IMR-90 (cell line): ENCODE measurements at regions not wholly inside any gene's neighbourhood (a gene's known extent, or its start where the extent isn't known, plus 50 kb on each side); places are given as distances from the start of the nearest gene placed in this dataset.

ENCODE experiments used
- ATAC-seq: fragments of 200-7000 bp; cut with Tn5 transposase; 2 replicates; pipeline ENCODE4 v1.9.1; 2020; ENCODE audit warnings: low read depth, mild to moderate bottlenecking, moderate library complexity
- BruUV-seq: library from RNA; stranded (reverse); fragments of 400-500 nt; replicated peaks from 2 replicates; lab custom pipeline; 2021; lab: Mats Ljungman, UMichigan
- CTCF ChIA-PET: fragments of 300-600 bp; formaldehyde crosslinking; extraction: SDS; loops from one replicate; lab custom pipeline; 2021; ENCODE audit warnings: antibody characterized with exemption; lab: Yijun Ruan, JAX
- POLR2A ChIA-PET: fragments of 300-600 bp; sonication (Branson Sonifier 250); formaldehyde crosslinking; loops from one replicate; lab custom pipeline; 2022; ENCODE audit warnings: antibody characterized with exemption; ENCODE audit not compliant: unreplicated experiment; lab: Charles Lee
- DNase-seq: peaks from one replicate; pipeline ENCODE4 v3.0.0; 2013
- H2AFZ ChIP-seq: replicated peaks from 2 replicates; pipeline ENCODE3; 2013; ENCODE audit warnings: low read length, mild to moderate bottlenecking; ENCODE audit not compliant: poor library complexity
- H2AK5ac ChIP-seq: 2 replicates; pipeline ENCODE4 v1.6.1; 2013; ENCODE audit warnings: low read depth, low read length, inconsistent platforms
- H2AK9ac ChIP-seq: replicated peaks from 2 replicates; pipeline ENCODE3; 2013; ENCODE audit warnings: mild to moderate bottlenecking, low read depth, low read length, moderate library complexity; ENCODE audit not compliant: poor library complexity
- H2BK120ac ChIP-seq: 2 replicates; pipeline ENCODE4 v1.6.1; 2013; ENCODE audit warnings: low read depth, low read length, inconsistent platforms
- H2BK15ac ChIP-seq: 3 replicates; pipeline ENCODE4 v1.6.1; 2013; ENCODE audit warnings: low read depth, low read length, inconsistent platforms
- H2BK20ac ChIP-seq: 2 replicates; pipeline ENCODE4 v1.6.1; 2013; ENCODE audit warnings: low read depth, mild to moderate bottlenecking, inconsistent platforms, low read length, moderate library complexity
- H2BK5ac ChIP-seq: 2 replicates; pipeline ENCODE4 v1.6.1; 2013; ENCODE audit warnings: mild to moderate bottlenecking, low read depth, low read length, inconsistent platforms; ENCODE audit not compliant: poor library complexity, severe bottlenecking
- H3K14ac ChIP-seq: replicated peaks from 2 replicates; pipeline ENCODE4 v1.6.1; 2013; ENCODE audit warnings: low read depth, low read length, inconsistent platforms
- H3K18ac ChIP-seq: 2 replicates; pipeline ENCODE4 v1.6.1; 2013; ENCODE audit warnings: low read depth, low read length, control low read depth
- H3K23ac ChIP-seq: 2 replicates; pipeline ENCODE4 v1.6.1; 2013; ENCODE audit warnings: low read depth, low read length, inconsistent platforms
- H3K27ac ChIP-seq: 2 replicates; pipeline ENCODE4 v1.5.1; 2013; ENCODE audit warnings: mild to moderate bottlenecking, control low read depth, low read length; ENCODE audit not compliant: insufficient read depth
- H3K27me3 ChIP-seq: 2 replicates; pipeline ENCODE4 v1.6.1; 2013; ENCODE audit warnings: low read length; ENCODE audit not compliant: control insufficient read depth, insufficient read depth
- H3K36me3 ChIP-seq: 2 replicates; pipeline ENCODE4 v1.6.1; 2013; ENCODE audit warnings: low read length, mixed read lengths; ENCODE audit not compliant: control insufficient read depth, insufficient read depth
- H3K4ac ChIP-seq: 2 replicates; pipeline ENCODE4 v1.6.1; 2013; ENCODE audit warnings: low read depth, low read length, inconsistent platforms
- H3K4me1 ChIP-seq: 2 replicates; pipeline ENCODE4 v1.6.1; 2013; ENCODE audit warnings: low read length, mixed read lengths; ENCODE audit not compliant: control insufficient read depth, insufficient read depth
- H3K4me2 ChIP-seq: 2 replicates; pipeline ENCODE4 v1.6.1; 2013; ENCODE audit warnings: low read depth, mild to moderate bottlenecking, control low read depth, low read length, moderate library complexity
- H3K4me3 ChIP-seq: 2 replicates; pipeline ENCODE4 v1.5.1; 2013; ENCODE audit warnings: low read depth, mild to moderate bottlenecking, control low read depth, low read length, moderate library complexity; ENCODE audit not compliant: insufficient read depth
- H3K56ac ChIP-seq: 2 replicates; pipeline ENCODE4 v1.6.1; 2013; ENCODE audit warnings: low read length, inconsistent platforms; ENCODE audit not compliant: insufficient read depth; ENCODE audit errors: extremely low read depth
- H3K79me1 ChIP-seq, 2 experiments: 2 replicates each; pipeline ENCODE4 v1.6.1; 2013; ENCODE audit warnings: low read length in 2 of 2, inconsistent platforms in 1 of 2, low read depth in 1 of 2
- H3K9ac ChIP-seq: 2 replicates; pipeline ENCODE4 v1.6.1; 2013; ENCODE audit warnings: low read depth, low read length, control low read depth
- H3K9me1 ChIP-seq: 2 replicates; pipeline ENCODE4 v1.6.1; 2013; ENCODE audit warnings: low read length, inconsistent platforms; ENCODE audit not compliant: insufficient read depth
- H3K9me3 ChIP-seq: 2 replicates; pipeline ENCODE4 v1.6.1; 2013; ENCODE audit warnings: low read length; ENCODE audit not compliant: control insufficient read depth, insufficient read depth
- H4K20me1 ChIP-seq: 2 replicates; pipeline ENCODE4 v1.6.1; 2013; ENCODE audit warnings: low read length, inconsistent platforms; ENCODE audit not compliant: insufficient read depth
- H4K5ac ChIP-seq: 2 replicates; pipeline ENCODE4 v1.6.1; 2013; ENCODE audit warnings: mild to moderate bottlenecking, low read depth, low read length, control low read depth
- H4K8ac ChIP-seq, 2 experiments: 2 replicates each; pipeline ENCODE4 v1.6.1; 2013; ENCODE audit warnings: low read depth in 2 of 2, low read length in 2 of 2, control low read depth in 1 of 2, inconsistent platforms in 1 of 2
- H4K91ac ChIP-seq: 2 replicates; pipeline ENCODE4 v1.6.1; 2013; ENCODE audit warnings: low read depth, low read length, inconsistent platforms; ENCODE audit not compliant: insufficient read depth
- BHLHE40 ChIP-seq: fragments of 150-350 bp; IDR thresholded peaks from 2 replicates; pipeline ENCODE4 v1.6.1; 2016; ENCODE audit warnings: mild to moderate bottlenecking, low read depth, low read length
- CHD1 ChIP-seq: IDR thresholded peaks from 2 replicates; pipeline ENCODE4 v1.6.1; 2012; ENCODE audit warnings: low read depth, low read length, improper control_type of control experiment
- FOS ChIP-seq: fragments of 150-350 bp; IDR thresholded peaks from 2 replicates; pipeline ENCODE4 v1.6.1; 2016; ENCODE audit warnings: low read depth, low read length
- MAZ ChIP-seq: IDR thresholded peaks from 2 replicates; pipeline ENCODE4 v1.6.1; 2012; ENCODE audit warnings: low read depth, mild to moderate bottlenecking, low read length, improper control_type of control experiment, moderate library complexity, borderline replicate concordance
- NFE2L2 ChIP-seq: fragments of 150-350 bp; IDR thresholded peaks from 2 replicates; pipeline ENCODE4 v1.6.1; 2016; ENCODE audit warnings: low read depth, mild to moderate bottlenecking, low read length
- POLR2A ChIP-seq: IDR thresholded peaks from 2 replicates; pipeline ENCODE4 v1.6.1; 2012; ENCODE audit warnings: mild to moderate bottlenecking, low read depth, low read length
- WGBS, 2 experiments: methylation state at CpG; one replicate each; pipeline versions ENCODE4 v1.1.5 to v1.1.7; 2013; ENCODE audit warnings: missing lambda C conversion rate in 2 of 2; ENCODE audit not compliant: insufficient read length in 1 of 2; ENCODE audit errors: extremely low coverage in 2 of 2; 5-methylcytosine and 5-hydroxymethylcytosine counted together
- dilution Hi-C: fragments of 300-500 bp; cut with HindIII; formaldehyde crosslinking; loops from one replicate; pipeline ENCODE4 v1.14.3; 2018; ENCODE audit warnings: low sequenced_read_pairs; ENCODE audit not compliant: unreplicated experiment
- in situ Hi-C: fragments of 300-500 bp; cut with MboI; formaldehyde crosslinking; loops from 3 replicates; pipeline ENCODE4 v1.14.3; 2019; ENCODE audit warnings: low sequenced_read_pairs, inconsistent platforms, mixed read lengths
- intact Hi-C: fragments of 100-400 bp; cut with micrococcal nuclease; formaldehyde crosslinking; loops from 2 replicates; pipeline ENCODE4 v1.10.0; 2022
- TF ChIP-seq, protein P1 (sequence below): fragments of 150-350 bp; IDR thresholded peaks from 2 replicates; pipeline ENCODE4 v1.6.1; 2016; ENCODE audit warnings: low read depth, mild to moderate bottlenecking, low read length, moderate library complexity, borderline replicate concordance
- TF ChIP-seq, protein P2 (sequence below): conservative IDR thresholded peaks from 2 replicates; pipeline ENCODE4 v1.5.1; 2012; ENCODE audit warnings: mild to moderate bottlenecking, low read depth, low read length, improper control_type of control experiment

DNA sequence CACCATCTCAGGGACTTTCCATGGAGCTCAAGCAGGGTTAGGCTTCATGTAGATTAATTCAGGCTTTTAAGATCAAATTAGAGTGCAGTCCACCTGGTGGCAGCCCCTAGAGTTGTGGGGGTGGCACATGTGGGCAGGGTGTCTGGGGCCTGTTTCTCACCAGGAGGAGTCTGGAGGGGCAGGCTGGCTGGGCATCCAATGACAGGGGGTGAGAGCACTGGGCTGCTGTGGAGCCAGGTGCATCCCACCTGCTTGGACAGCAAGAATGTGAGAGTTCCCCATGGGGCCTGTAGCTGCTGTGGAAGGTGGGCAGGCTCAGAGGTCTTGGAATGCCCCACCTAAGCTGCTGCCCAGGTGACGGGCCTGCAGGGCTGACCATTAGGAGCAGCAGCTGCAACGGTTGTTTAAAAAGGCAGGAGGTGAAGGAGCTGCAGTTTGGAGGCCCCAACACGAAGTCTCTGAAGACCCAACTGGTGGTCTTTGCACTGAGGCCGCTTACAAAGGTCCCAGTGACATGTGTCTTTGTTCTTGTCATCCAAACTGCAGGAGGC is 686.3 kb upstream of the HS6ST1 start:
- Histone ChIP-seq H2BK120ac (no peak overlapping the region), H2AK5ac (no peak overlapping the region), H2BK20ac (no peak overlapping the region), H3K4me3 (no peak overlapping the region), H2BK5ac (no peak overlapping the region), H3K56ac (no peak overlapping the region), H3K4me2 (no peak overlapping the region), H3K4ac (no peak overlapping the region), H3K79me1 (no peaks in the 10 kb centered on the region), H3K27me3 (no peaks in the 10 kb centered on the region), H2AFZ (no peak overlapping the region), H3K9me1 (no peaks in the 10 kb centered on the region), H3K18ac (no peak overlapping the region), H4K5ac (no peak overlapping the region), H3K9me3 (peaks cover 10% of the 10 kb centered on the region; the same call in 1 of the 2 replicates), H4K20me1 (no peaks in the 10 kb centered on the region), H3K36me3 (no peaks in the 10 kb centered on the region), H2AK9ac (no peak overlapping the region), H2BK15ac (no peak overlapping the region), H3K4me1 (no peaks in the 10 kb centered on the region), H4K8ac (no peak overlapping the region), H3K27ac (no peak overlapping the region), H3K23ac (no peak overlapping the region), H3K14ac (no peak overlapping the region), H4K91ac (no peak overlapping the region), H3K9ac (no peak overlapping the region)
- WGBS, 2 experiments: 32% methylated on average over 4 of the region's 4 CpGs; no CpG with 5 or more reads in 1 of the 2 experiments
- no peak for TF ChIP-seq BHLHE40
- no peak for TF ChIP-seq POLR2A
- TF ChIP-seq NFE2L2: no peak
- no peak for TF ChIP-seq MAZ
- TF ChIP-seq, protein P1, sequence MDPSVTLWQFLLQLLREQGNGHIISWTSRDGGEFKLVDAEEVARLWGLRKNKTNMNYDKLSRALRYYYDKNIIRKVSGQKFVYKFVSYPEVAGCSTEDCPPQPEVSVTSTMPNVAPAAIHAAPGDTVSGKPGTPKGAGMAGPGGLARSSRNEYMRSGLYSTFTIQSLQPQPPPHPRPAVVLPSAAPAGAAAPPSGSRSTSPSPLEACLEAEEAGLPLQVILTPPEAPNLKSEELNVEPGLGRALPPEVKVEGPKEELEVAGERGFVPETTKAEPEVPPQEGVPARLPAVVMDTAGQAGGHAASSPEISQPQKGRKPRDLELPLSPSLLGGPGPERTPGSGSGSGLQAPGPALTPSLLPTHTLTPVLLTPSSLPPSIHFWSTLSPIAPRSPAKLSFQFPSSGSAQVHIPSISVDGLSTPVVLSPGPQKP: no peak
- TF ChIP-seq, protein P2, sequence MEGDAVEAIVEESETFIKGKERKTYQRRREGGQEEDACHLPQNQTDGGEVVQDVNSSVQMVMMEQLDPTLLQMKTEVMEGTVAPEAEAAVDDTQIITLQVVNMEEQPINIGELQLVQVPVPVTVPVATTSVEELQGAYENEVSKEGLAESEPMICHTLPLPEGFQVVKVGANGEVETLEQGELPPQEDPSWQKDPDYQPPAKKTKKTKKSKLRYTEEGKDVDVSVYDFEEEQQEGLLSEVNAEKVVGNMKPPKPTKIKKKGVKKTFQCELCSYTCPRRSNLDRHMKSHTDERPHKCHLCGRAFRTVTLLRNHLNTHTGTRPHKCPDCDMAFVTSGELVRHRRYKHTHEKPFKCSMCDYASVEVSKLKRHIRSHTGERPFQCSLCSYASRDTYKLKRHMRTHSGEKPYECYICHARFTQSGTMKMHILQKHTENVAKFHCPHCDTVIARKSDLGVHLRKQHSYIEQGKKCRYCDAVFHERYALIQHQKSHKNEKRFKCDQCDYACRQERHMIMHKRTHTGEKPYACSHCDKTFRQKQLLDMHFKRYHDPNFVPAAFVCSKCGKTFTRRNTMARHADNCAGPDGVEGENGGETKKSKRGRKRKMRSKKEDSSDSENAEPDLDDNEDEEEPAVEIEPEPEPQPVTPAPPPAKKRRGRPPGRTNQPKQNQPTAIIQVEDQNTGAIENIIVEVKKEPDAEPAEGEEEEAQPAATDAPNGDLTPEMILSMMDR: no peak
- no peak for TF ChIP-seq CHD1
- no peak for TF ChIP-seq FOS
- intact Hi-C loops: no loop called here
- in situ Hi-C loops: no loop called here
- no TSS peak for BruUV-seq
- POLR2A ChIA-PET: no interaction called here
- dilution Hi-C loops: no loop called here
- CTCF ChIA-PET: no interaction called here
- no peak for ATAC-seq
- DNase-seq: no peak
